Liver (tissue), 3 donors: ENCODE measurements at regions not wholly inside any gene's neighbourhood (a gene's known extent, or its start where the extent isn't known, plus 50 kb on each side); places are given as distances from the start of the nearest gene placed in this dataset.

Experiments
- ATF3 ChIP-seq: IDR thresholded peaks from 2 replicates; pipeline ENCODE4 v1.6.1; 2016; ENCODE audit warnings: antibody characterized with exemption
- CTCF ChIP-seq: fragments of 150-350 bp; IDR thresholded peaks from 2 replicates; pipeline ENCODE4 v1.5.1; 2017; ENCODE audit warnings: improper control_type of control experiment, low read depth, low read length; ENCODE audit not compliant: missing input control
- EGR1 ChIP-seq, 2 donors: IDR thresholded peaks; 2 replicates each; pipeline ENCODE4 v1.6.1; 2016 to 2018; ENCODE audit warnings: antibody characterized with exemption in 2 of 2, low read depth in 2 of 2
- FOXA2 ChIP-seq: IDR thresholded peaks from 2 replicates; pipeline ENCODE4 v1.6.1; 2016; ENCODE audit warnings: antibody characterized with exemption
- JUND ChIP-seq, 2 donors: IDR thresholded peaks; 2 replicates each; pipeline ENCODE4 v1.6.1; 2016; ENCODE audit warnings: antibody characterized with exemption in 2 of 2
- MAX ChIP-seq: IDR thresholded peaks from 2 replicates; pipeline ENCODE4 v1.6.1; 2016; ENCODE audit warnings: antibody characterized with exemption
- RAD21 ChIP-seq, 2 donors: IDR thresholded peaks; 2 replicates each; pipeline ENCODE4 v1.6.1; 2016; ENCODE audit warnings: antibody characterized with exemption in 2 of 2, mild to moderate bottlenecking in 2 of 2
- REST ChIP-seq: IDR thresholded peaks from 2 replicates; pipeline ENCODE4 v1.6.1; 2016; ENCODE audit warnings: antibody characterized with exemption, mild to moderate bottlenecking
- RXRA ChIP-seq, 2 donors: IDR thresholded peaks; 2 replicates each; pipeline ENCODE4 v1.6.1; 2017 to 2018; ENCODE audit warnings: antibody characterized with exemption in 2 of 2, mild to moderate bottlenecking in 1 of 2
- SP1 ChIP-seq: IDR thresholded peaks from 2 replicates; pipeline ENCODE4 v1.6.1; 2018; ENCODE audit warnings: antibody characterized with exemption, mild to moderate bottlenecking
- TAF1 ChIP-seq: conservative IDR thresholded peaks from 2 replicates; pipeline ENCODE4 v1.6.1; 2016; ENCODE audit warnings: antibody characterized with exemption, mild to moderate bottlenecking
- YY1 ChIP-seq: IDR thresholded peaks from 2 replicates; pipeline ENCODE4 v1.6.1; 2016; ENCODE audit warnings: antibody characterized with exemption, mild to moderate bottlenecking
- ZBTB33 ChIP-seq: IDR thresholded peaks from 2 replicates; pipeline ENCODE4 v1.6.1; 2016; ENCODE audit warnings: antibody characterized with exemption
- donor health status: healthy.
- donor health status: healthy.

- TF ChIP-seq RXRA (IDR thresholded peaks at IDR 0.05) (no peak), SP1 (no peak), CTCF (no peak), ZBTB33 (no peak), REST (no peak), EGR1 (IDR thresholded peaks at IDR 0.05; ENCODE audit: low read depth in 2 of 2) (no peak), RAD21 (IDR thresholded peaks at IDR 0.05) (no peak), MAX (no peak), JUND (IDR thresholded peaks at IDR 0.05) (no peak), YY1 (no peak), ATF3 (no peak), FOXA2 (no peak), TAF1 (no peak)
Observed at GRCh38 chr18:56291294-56291693, 347.1 kb downstream of the TXNL1 start.
